H1 (cell line): ENCODE measurements at regions not wholly inside any gene's neighbourhood (a gene's known extent, or its start where the extent isn't known, plus 50 kb on each side); places are given as distances from the start of the nearest gene placed in this dataset.

ENCODE experiments used
- BACH1 ChIP-seq: IDR thresholded peaks from 2 replicates; pipeline ENCODE4 v1.6.1; 2012; ENCODE audit warnings: low read length, improper control_type of control experiment
- BRCA1 ChIP-seq: IDR thresholded peaks from 2 replicates; pipeline ENCODE4 v1.6.1; 2012; ENCODE audit warnings: low read depth, low read length, improper control_type of control experiment
- CBX8 ChIP-seq: fragments of 300-800, 300-1000 bp; sonication (generic); IDR thresholded peaks from 2 replicates; pipeline ENCODE4 v1.7.1; 2016; ENCODE audit warnings: low read depth, low read length, borderline replicate concordance
- CHD7 ChIP-seq: fragments of 300-600 bp; sonication (generic); IDR thresholded peaks from 2 replicates; pipeline ENCODE4 v1.7.1; 2012; ENCODE audit warnings: low read length, moderate library complexity, mild to moderate bottlenecking, inconsistent platforms; ENCODE audit not compliant: insufficient replicate concordance
- EZH2 ChIP-seq: fragments of 200-600 bp; sonication (generic); IDR thresholded peaks from 2 replicates; pipeline ENCODE4 v1.7.1; 2012; ENCODE audit warnings: low read depth, mild to moderate bottlenecking, moderate library complexity, low read length, inconsistent platforms; ENCODE audit not compliant: severe bottlenecking
- HDAC2 ChIP-seq, 2 experiments: fragments of 300-600 bp in 1 of 2; sonication (generic) in 1 of 2; IDR thresholded peaks; 2 replicates each; pipeline ENCODE4 v1.6.1; 2011 to 2012; ENCODE audit warnings: low read depth in 2 of 2, low read length in 2 of 2, mild to moderate bottlenecking in 2 of 2, moderate library complexity in 2 of 2, borderline replicate concordance in 1 of 2, inconsistent platforms in 1 of 2
- JUN ChIP-seq: IDR thresholded peaks from 2 replicates; pipeline ENCODE4 v1.6.1; 2011; ENCODE audit warnings: low read depth, mild to moderate bottlenecking, improper control_type of control experiment, low read length
- PHF8 ChIP-seq: fragments of 200-600 bp; sonication (generic); conservative IDR thresholded peaks from 2 replicates; pipeline ENCODE4 v1.7.1; 2012; ENCODE audit warnings: low read depth, mild to moderate bottlenecking, inconsistent platforms, low read length, moderate library complexity
- RBBP5 ChIP-seq: IDR thresholded peaks from 2 replicates; pipeline ENCODE4 v1.7.1; 2012; ENCODE audit warnings: low read depth, mild to moderate bottlenecking, inconsistent platforms, low read length, moderate library complexity, borderline replicate concordance
- SIRT6 ChIP-seq: IDR thresholded peaks from one replicate; pipeline ENCODE4 v1.7.1; 2012; ENCODE audit warnings: low read length, inconsistent platforms
- SRF ChIP-seq: IDR thresholded peaks from 2 replicates; pipeline ENCODE4 v1.6.1; 2011; ENCODE audit warnings: mild to moderate bottlenecking, low read depth, low read length, moderate library complexity
- SUZ12 ChIP-seq: fragments of 200-600 bp; sonication (generic); IDR thresholded peaks from 2 replicates; pipeline ENCODE4 v1.6.1; 2012; ENCODE audit warnings: mild to moderate bottlenecking, inconsistent platforms, low read length, moderate library complexity, mixed read lengths
- TCF12 ChIP-seq: IDR thresholded peaks from 2 replicates; pipeline ENCODE4 v1.6.1; 2011; ENCODE audit warnings: low read depth, mild to moderate bottlenecking, low read length

GRCh38 chr4:7121174-7121573, 53.3 kb upstream of the GRPEL1 start (continued):
- TF ChIP-seq CHD7 = no peak
- no peak for TF ChIP-seq CBX8
- no peak for TF ChIP-seq BACH1
- TF ChIP-seq PHF8 = no peak
- no peak for TF ChIP-seq SUZ12
- no peak for TF ChIP-seq SRF
- no peak for TF ChIP-seq BRCA1
- TF ChIP-seq TCF12 = no peak
- no peak for TF ChIP-seq JUN
- TF ChIP-seq SIRT6 = no peak
- no peak for TF ChIP-seq HDAC2 (IDR thresholded peaks at IDR 0.05; ENCODE audit: borderline replicate concordance in 1 of 2, low read depth in 2 of 2, low read length in 2 of 2)
- TF ChIP-seq RBBP5 = no peak
- TF ChIP-seq EZH2 = no peak
